Activated naive CD8-positive, alpha-beta T cell (primary cell): ENCODE measurements at regions not wholly inside any gene's neighbourhood (a gene's known extent, or its start where the extent isn't known, plus 50 kb on each side); places are given as distances from the start of the nearest gene placed in this dataset.
"Not testable (repeated sequence)": the region's sequence is repeated elsewhere in the genome, so short reads cannot be mapped to it uniquely, and the experiment has no call there.

Experiments
- H3K27ac Mint-ChIP-seq: one replicate; pipeline ENCODE4 v1.8.0; 2021; ENCODE audit warnings: mixed read lengths
- H3K27me3 Mint-ChIP-seq: one replicate; pipeline ENCODE4 v1.8.0; 2021; ENCODE audit warnings: mixed read lengths
- H3K36me3 Mint-ChIP-seq: one replicate; pipeline ENCODE4 v1.8.0; 2021; ENCODE audit warnings: mixed read lengths
- H3K4me1 Mint-ChIP-seq: one replicate; pipeline ENCODE4 v1.8.0; 2021; ENCODE audit warnings: low read depth, mixed read lengths
- H3K4me3 Mint-ChIP-seq: one replicate; pipeline ENCODE4 v1.8.0; 2021; ENCODE audit warnings: mild to moderate bottlenecking, mixed read lengths
- H3K9me3 Mint-ChIP-seq: one replicate; pipeline ENCODE4 v1.8.0; 2021; ENCODE audit warnings: low read depth, mixed read lengths

DNA sequence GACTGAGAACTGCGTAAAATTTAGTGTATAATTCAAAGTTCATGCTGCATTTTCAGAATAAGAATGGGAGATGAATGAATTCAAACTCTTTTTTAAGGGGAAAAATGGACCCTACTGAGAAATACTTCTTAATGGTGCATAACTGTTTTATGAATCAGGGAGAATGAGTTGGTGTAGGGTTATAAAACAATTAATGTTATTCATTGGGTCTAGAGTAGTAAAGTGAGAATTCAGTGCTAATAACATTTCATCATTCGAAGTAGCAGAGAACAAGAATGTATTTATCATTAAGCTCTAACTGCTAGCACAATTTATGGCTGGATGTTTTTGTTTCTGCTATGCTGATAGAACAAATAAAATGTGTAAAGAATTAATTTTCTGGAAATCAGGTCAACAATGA lies 310.2 kb downstream of the SLITRK5 start:
- no peak overlapping the region for H3K27ac Mint-ChIP-seq
- H3K36me3 Mint-ChIP-seq, result no peaks in the 10 kb centered on the region
- no peaks in the 10 kb centered on the region for H3K4me1 Mint-ChIP-seq
- no peaks in the 10 kb centered on the region for H3K27me3 Mint-ChIP-seq
- no peaks in the 10 kb centered on the region for H3K9me3 Mint-ChIP-seq
- no peak overlapping the region for H3K4me3 Mint-ChIP-seq

DNA sequence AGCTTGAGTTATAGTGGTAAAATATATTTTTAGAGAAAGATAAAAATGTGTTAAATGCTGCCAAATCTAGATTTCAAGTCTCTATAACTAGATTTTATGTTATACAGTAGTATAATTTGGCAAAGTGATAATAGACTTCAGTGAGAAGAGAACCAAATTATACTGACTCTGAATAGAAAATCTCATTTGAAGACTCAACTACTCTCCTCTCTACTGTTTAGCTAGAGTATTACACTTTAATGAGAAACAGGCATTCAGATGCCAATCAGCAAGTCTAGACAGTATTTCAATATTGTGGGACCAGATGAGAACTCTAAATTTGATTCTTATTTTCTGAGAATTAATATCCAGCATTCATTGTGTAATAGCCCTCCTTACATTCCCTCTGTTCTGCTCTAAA lies 311.2 kb downstream of the SLITRK5 start:
- Mint-ChIP-seq H3K9me3 (no peaks in the 10 kb centered on the region), H3K4me3 (no peak overlapping the region), H3K27ac (no peak overlapping the region), H3K27me3 (no peaks in the 10 kb centered on the region), H3K36me3 (no peaks in the 10 kb centered on the region), H3K4me1 (no peaks in the 10 kb centered on the region)

DNA sequence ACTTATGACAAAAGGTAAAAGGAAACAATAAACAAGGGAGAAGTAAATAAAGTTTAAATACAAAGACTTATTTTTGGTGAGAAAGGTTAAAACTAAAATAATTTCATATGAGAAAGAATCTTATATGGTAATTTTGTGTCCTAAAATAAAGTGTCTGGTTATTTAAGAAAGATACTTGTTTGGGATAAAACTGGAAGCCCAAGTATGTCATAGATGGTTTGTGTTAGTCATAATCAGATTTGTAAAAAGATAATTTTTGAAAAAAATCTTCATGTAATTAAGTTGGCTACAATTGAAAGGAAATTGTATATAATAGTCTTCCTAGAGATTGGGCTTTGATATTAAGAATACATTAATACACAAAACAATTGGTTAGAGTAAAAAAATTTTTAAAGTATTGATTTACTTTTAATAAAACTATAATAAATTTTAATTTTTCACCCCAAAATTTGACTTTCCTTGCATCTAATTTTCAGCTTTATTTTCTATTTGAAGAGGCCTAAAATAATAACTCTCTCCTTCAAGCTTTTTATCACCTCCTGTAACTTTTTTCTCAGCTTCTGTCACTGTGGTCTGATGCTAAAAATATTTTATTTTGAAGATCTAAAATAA lies 315.6 kb downstream of the SLITRK5 start:
- Mint-ChIP-seq H3K9me3 (no peaks in the 10 kb centered on the region), H3K4me3 (no peak overlapping the region), H3K27me3 (no peaks in the 10 kb centered on the region), H3K27ac (no peak overlapping the region), H3K36me3 (no peaks in the 10 kb centered on the region), H3K4me1 (no peaks in the 10 kb centered on the region)

DNA sequence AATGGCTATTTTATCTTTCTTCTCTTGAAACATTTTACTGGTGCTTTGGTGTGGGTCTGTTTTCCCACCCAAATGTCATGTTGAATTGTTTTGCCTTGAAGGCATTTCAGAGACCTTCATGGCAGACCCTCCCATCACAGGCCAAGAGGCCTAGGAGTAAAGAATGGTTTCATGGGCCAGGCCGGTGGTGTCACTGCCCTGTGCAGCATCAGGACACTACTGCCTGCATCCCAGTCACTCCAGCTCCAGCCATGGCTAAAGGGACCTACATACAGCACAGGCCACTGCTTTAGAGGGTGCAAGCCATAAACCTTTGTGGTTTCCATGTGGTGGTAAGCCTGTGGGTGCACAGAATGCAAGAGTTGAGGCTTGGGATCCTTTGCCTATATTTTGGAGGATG lies 326.9 kb downstream of the SLITRK5 start:
- Mint-ChIP-seq H3K27ac (no peak overlapping the region), H3K9me3 (no peaks in the 10 kb centered on the region), H3K27me3 (no peaks in the 10 kb centered on the region), H3K4me1 (no peaks in the 10 kb centered on the region), H3K4me3 (no peak overlapping the region), H3K36me3 (no peaks in the 10 kb centered on the region)

DNA sequence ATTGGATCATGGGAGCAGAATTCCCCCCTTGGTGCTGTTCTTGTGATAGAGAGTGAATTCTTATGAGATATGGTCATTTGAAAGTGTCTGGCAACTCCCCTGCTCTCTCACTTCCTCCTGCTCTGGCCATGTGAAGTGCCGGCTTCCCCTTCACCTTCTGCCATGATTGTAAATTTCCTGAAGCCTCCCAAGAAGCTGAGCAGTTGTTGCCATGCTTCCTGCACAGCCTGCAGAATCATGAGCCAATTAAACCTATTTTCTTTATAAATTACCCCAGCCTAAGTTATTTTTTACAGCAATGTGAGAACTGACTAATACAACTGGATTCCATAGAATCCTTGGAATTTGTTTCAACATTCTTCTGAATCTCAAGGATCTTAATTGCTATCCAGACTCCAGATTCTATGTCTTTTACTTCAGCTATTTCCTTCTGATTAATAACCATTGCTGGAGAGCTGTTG lies 328.1 kb downstream of the SLITRK5 start:
- H3K27me3 Mint-ChIP-seq, result no peaks in the 10 kb centered on the region
- no peaks in the 10 kb centered on the region for H3K4me1 Mint-ChIP-seq
- no peak overlapping the region for H3K27ac Mint-ChIP-seq
- no peaks in the 10 kb centered on the region for H3K9me3 Mint-ChIP-seq
- no peaks in the 10 kb centered on the region for H3K36me3 Mint-ChIP-seq
- H3K4me3 Mint-ChIP-seq, result no peak overlapping the region

DNA sequence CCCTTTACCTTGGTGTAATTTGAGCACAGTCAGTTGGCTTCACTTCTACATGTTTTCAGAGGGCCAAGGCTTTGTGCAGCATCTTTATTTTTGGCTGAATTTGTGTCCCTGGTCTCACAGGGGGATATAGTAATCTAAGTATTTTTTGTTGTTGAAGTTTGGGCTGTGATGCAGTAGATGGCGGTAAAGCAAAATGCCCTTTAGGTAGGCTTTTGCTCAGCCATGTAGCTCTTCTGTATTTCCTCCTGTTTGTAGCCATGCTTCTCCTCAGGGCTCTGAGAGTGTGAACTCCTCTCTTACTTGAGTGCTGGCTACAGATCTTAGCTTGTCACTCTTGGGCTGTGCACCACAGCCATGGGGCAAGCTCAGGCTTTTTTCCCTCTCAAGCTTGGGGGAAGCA lies 328.6 kb downstream of the SLITRK5 start:
- Mint-ChIP-seq H3K4me3 (no peak overlapping the region), H3K27ac (no peak overlapping the region), H3K4me1 (no peaks in the 10 kb centered on the region), H3K27me3 (no peaks in the 10 kb centered on the region), H3K9me3 (no peaks in the 10 kb centered on the region), H3K36me3 (no peaks in the 10 kb centered on the region)

DNA sequence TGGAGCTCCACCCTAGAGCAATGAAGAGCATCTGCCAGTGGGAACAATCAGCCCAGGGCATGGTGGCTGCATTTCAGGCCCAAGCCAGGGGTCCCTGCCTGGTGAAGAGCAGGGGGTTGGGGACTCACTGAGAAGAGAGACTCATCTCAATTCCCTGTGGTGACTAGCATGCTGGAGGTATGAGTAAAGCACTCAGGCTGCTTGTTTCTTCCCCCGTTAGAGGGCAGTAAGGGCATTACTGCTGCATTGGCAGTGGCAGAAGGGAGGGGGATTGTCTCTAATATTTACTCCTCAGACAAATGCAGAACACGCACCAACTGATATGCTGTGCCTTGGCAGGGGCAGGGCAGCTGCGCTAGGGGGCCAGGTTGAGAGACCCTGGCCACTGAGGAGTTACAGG lies 329.1 kb downstream of the SLITRK5 start:
- no peaks in the 10 kb centered on the region for H3K36me3 Mint-ChIP-seq
- H3K27ac Mint-ChIP-seq, result no peak overlapping the region

DNA sequence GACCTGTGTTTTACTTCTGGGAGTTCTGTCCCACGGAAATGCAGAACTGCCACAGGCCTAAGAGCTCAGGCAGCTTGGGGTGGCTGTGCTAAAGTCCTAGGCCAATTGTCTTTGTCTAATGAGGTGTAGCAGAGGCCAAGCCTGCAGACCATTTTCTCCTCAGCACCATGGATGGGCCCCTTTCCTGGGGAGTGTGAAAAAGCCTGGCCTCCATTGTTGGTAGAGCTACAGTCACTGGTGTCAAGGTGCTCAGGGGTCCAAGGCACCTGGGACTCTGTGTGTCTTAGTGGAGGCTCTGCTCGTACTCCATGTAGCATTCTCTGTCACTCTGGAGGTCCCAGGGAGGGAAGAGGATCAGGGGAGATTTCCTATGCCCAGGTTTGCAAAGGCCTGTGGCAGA lies 329.6 kb downstream of the SLITRK5 start:
- H3K9me3 Mint-ChIP-seq, result no peaks in the 10 kb centered on the region
- H3K27ac Mint-ChIP-seq, result no peak overlapping the region
- no peak overlapping the region for H3K4me3 Mint-ChIP-seq
- no peaks in the 10 kb centered on the region for H3K36me3 Mint-ChIP-seq
- no peaks in the 10 kb centered on the region for H3K4me1 Mint-ChIP-seq
- H3K27me3 Mint-ChIP-seq, result no peaks in the 10 kb centered on the region

More for the DNA sequence above, 329.1 kb downstream of the SLITRK5 start:
- Mint-ChIP-seq H3K4me1 (no peaks in the 10 kb centered on the region), H3K9me3 (no peaks in the 10 kb centered on the region), H3K27me3 (no peaks in the 10 kb centered on the region), H3K4me3 (no peak overlapping the region)

DNA sequence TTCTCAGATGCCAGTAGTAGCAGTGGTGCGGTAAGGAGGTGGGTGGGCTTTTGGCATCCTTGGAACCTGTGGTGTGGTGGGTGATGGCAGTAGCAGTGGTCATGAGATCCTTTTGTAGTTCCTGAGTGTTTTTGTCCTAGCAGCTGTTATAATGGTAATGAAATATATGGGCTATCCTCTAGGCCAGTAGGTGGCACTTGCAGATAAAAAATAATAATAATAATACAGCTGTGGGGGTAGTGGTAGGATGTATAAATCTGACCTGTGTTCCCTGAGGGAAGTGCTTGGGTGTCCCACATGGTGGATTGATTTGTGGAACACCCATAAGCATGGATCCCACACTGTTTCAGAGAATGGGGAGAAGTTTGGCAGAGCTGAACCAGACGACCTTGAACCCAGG lies 334.0 kb downstream of the SLITRK5 start:
- Mint-ChIP-seq H3K27ac (no peak overlapping the region), H3K4me1 (no peaks in the 10 kb centered on the region), H3K27me3 (no peaks in the 10 kb centered on the region), H3K4me3 (no peak overlapping the region), H3K9me3 (peaks cover 5% of the 10 kb centered on the region), H3K36me3 (peaks cover 2% of the 10 kb centered on the region)

DNA sequence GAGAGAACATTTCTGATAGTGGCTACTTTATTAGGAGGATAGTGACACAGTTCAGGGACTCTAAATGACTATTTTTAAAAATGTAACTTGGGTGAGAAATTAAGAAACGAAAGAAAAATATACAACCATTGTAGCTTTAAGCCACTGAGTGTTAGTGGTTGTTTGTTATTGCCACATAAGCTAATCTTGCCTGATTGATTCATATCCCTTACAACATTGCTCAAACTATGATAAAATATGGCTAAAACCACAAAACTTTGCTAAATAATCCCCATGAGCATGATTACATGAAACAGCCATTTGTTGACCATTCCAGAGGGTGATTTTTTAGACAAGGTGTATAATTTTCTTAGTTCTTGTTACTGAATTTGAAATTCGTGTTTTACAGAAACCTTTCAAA lies 343.4 kb downstream of the SLITRK5 start:
- Mint-ChIP-seq H3K27ac (no peak overlapping the region), H3K4me3 (no peak overlapping the region), H3K4me1 (no peaks in the 10 kb centered on the region), H3K36me3 (peaks cover under 1% of the 10 kb centered on the region), H3K9me3 (peaks cover 12% of the 10 kb centered on the region), H3K27me3 (no peaks in the 10 kb centered on the region)

DNA sequence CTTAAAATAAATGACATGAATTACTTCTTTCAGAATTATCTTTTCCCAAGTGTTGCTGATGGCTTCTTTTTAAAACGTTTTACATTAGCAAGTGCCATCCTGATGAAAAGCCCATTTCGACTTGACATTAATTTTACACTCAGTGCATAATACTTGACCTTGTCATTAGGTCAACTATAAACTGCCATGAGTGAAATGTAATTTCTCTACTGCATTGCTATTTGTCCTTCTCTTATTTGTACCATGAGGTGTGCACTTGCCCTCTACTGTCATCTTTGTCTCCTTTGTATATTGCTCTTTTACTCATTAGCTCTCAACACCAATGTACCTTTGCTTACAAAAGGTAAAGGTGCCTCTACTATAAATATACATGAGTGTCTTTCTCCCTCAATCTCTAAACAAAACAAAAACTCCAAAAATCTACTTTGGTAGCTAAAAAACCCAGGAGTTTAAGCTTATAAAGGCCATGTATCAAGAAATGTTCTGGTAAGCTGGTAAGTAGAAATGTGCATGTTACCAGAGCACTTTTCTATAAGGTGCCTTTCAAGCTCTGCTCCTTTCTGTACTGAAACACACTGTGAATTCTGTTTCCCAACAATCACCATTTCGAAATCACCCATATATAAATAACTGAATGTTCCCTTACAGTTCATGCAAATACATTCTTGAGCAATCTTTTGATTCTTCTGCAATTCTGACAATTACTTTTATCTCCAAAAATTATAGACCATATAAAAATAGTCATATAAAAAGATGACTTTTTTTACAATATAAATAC lies 351.4 kb downstream of the SLITRK5 start:
- no peak overlapping the region for H3K4me3 Mint-ChIP-seq
- H3K4me1 Mint-ChIP-seq, result no peaks in the 10 kb centered on the region
- no peak overlapping the region for H3K27ac Mint-ChIP-seq
- no peaks in the 10 kb centered on the region for H3K36me3 Mint-ChIP-seq
- H3K27me3 Mint-ChIP-seq, result no peaks in the 10 kb centered on the region
- peaks cover 10% of the 10 kb centered on the region for H3K9me3 Mint-ChIP-seq

DNA sequence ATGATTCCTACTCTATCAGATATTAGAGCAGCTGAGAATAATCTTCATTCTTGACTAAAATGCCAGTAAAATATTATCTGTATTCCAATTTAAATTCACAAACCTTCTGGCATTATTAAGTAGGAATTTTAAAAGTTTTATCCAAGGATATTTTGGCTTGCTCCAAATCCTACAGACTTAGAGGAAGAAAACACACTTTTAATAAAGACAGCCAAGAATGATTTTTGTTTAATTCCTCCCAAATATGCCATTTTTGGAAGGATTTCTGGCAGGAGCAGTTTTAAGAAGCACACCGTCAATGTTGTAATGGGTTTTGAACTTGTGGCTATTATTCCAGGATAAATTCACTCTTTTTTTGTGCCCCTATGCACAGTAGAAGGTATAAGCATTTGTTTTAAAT lies 355.1 kb downstream of the SLITRK5 start:
- H3K27ac Mint-ChIP-seq, result no peak overlapping the region
- no peaks in the 10 kb centered on the region for H3K27me3 Mint-ChIP-seq
- H3K4me3 Mint-ChIP-seq, result no peak overlapping the region
- no peaks in the 10 kb centered on the region for H3K9me3 Mint-ChIP-seq
- no peaks in the 10 kb centered on the region for H3K4me1 Mint-ChIP-seq
- H3K36me3 Mint-ChIP-seq, result no peaks in the 10 kb centered on the region

DNA sequence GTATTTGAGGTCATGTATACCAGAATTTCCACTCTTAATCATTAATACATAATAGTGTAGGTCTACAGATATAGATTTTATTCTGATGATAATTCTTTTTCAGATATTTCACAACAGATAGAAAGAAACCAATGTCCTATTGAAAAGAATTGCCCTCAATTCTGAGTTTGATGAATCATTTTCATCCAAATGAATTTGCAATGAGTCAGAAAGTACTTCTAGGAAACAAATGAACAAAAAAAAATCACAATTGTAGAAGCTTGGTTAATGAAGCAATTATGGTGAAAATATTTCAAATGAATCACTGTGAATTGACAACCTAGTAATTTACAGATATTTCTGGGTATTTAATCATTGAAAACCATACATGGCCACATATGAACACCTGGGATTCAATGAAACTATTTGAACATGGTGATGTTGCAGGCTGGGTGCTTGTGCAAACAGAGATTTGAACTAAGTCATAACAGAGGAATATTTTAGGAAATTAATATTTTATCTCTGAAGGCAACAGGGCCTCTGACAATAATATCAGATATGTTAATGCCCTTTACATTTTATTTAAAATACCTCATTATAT lies 360.9 kb downstream of the SLITRK5 start:
- no peaks in the 10 kb centered on the region for H3K36me3 Mint-ChIP-seq
- H3K9me3 Mint-ChIP-seq, result no peaks in the 10 kb centered on the region
- H3K27ac Mint-ChIP-seq, result no peak overlapping the region
- H3K27me3 Mint-ChIP-seq, result no peaks in the 10 kb centered on the region
- H3K4me1 Mint-ChIP-seq, result no peaks in the 10 kb centered on the region
- H3K4me3 Mint-ChIP-seq, result no peak overlapping the region

DNA sequence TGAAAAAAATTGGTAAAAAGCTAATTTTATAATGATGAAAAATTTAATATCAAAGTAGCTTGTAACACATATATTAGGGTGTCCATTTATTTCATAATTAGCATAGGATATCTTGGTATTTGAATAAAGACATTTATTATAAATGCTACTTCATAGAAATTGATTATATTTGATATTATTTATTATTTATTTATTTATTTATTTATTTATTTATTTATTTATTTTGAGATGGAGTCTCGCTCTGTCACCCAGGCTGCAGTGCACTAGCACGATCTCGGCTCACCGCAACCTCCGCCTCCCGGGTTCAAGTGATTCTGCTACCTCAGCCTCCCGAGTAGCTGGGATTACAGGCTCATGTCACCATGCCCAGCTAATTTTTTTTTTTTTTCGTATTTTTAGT lies 365.0 kb downstream of the SLITRK5 start:
- not testable (repeated sequence) for H3K4me3 Mint-ChIP-seq, H3K27ac Mint-ChIP-seq, H3K36me3 Mint-ChIP-seq, H3K9me3 Mint-ChIP-seq, H3K27me3 Mint-ChIP-seq, H3K4me1 Mint-ChIP-seq

DNA sequence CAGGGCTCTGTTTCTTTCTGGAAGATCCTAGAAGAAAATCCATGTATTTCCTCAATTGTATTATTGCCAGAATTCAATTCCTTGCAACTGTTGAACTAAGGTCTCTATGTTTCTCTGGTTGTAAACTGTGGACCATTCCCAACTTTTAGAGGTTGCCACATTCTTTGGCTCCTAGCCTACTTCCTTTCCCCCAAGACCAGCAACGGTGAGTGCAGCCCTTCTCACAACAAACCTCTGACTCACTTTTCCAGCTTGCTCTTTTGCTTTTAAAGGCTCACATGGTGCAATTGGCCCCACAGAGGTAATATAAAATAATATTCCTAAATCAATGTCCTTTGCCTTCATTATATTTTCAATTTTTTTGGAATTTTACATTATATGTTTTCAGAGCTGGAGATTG lies 371.3 kb downstream of the SLITRK5 start:
- no peaks in the 10 kb centered on the region for H3K27me3 Mint-ChIP-seq
- no peak overlapping the region for H3K4me3 Mint-ChIP-seq
- no peak overlapping the region for H3K27ac Mint-ChIP-seq
- H3K4me1 Mint-ChIP-seq, result no peaks in the 10 kb centered on the region
- H3K36me3 Mint-ChIP-seq, result no peaks in the 10 kb centered on the region
- H3K9me3 Mint-ChIP-seq, result no peaks in the 10 kb centered on the region
